Stimulated activated memory B cell treated with anti-CD40 and anti-IgM and Interleukin-4, amounts not matched to agents 10 μg/mL and 1 μg/mL and 100 μg/mL, for 72 hours (primary cell): ENCODE measurements at regions not wholly inside any gene's neighbourhood (a gene's known extent, or its start where the extent isn't known, plus 50 kb on each side); places are given as distances from the start of the nearest gene placed in this dataset.

Experiments used
- ATAC-seq: fragments of 150-1000 bp; cut with Tn5 transposase; 2 replicates; pipeline ENCODE4 v1.10.0; 2021
- H3K27ac Mint-ChIP-seq: one replicate; pipeline ENCODE4 v1.8.0; 2022; ENCODE audit warnings: mild to moderate bottlenecking, mixed read lengths
- H3K27me3 Mint-ChIP-seq: one replicate; pipeline ENCODE4 v1.8.0; 2022; ENCODE audit warnings: mixed read lengths
- H3K36me3 Mint-ChIP-seq: one replicate; pipeline ENCODE4 v1.8.0; 2022; ENCODE audit warnings: mixed read lengths
- H3K4me1 Mint-ChIP-seq: one replicate; pipeline ENCODE4 v1.8.0; 2022; ENCODE audit warnings: mixed read lengths
- H3K4me3 Mint-ChIP-seq: one replicate; pipeline ENCODE4 v1.8.0; 2022; ENCODE audit warnings: mild to moderate bottlenecking, moderate library complexity, mixed read lengths
- H3K9me3 Mint-ChIP-seq: one replicate; pipeline ENCODE4 v1.8.0; 2022; ENCODE audit warnings: mixed read lengths

GRCh38 chr4:14299166-14299565 is 671.6 kb upstream of the BOD1L1 start:
- ATAC-seq: no peak
- Mint-ChIP-seq H3K4me1 (no peaks in the 10 kb centered on the region), H3K9me3 (no peaks in the 10 kb centered on the region), H3K4me3 (no peak overlapping the region), H3K36me3 (no peaks in the 10 kb centered on the region), H3K27me3 (no peaks in the 10 kb centered on the region), H3K27ac (no peak overlapping the region)

- Mint-ChIP-seq H3K4me3 (no peak overlapping the region), H3K4me1 (peaks cover 11% of the 10 kb centered on the region), H3K27ac (no peak overlapping the region), H3K27me3 (no peaks in the 10 kb centered on the region), H3K36me3 (no peaks in the 10 kb centered on the region), H3K9me3 (no peaks in the 10 kb centered on the region)
- ATAC-seq: no peak
Observed at GRCh38 chr4:14302021-14302420, 674.5 kb upstream of the BOD1L1 start.

- Mint-ChIP-seq H3K4me1 (peaks cover 11% of the 10 kb centered on the region), H3K9me3 (peaks cover 2% of the 10 kb centered on the region), H3K27ac (peak overlapping the region; percentile 53), H3K4me3 (no peak overlapping the region), H3K36me3 (no peaks in the 10 kb centered on the region), H3K27me3 (no peaks in the 10 kb centered on the region)
- ATAC-seq: no peak
Observed at GRCh38 chr4:14303856-14304255, 676.3 kb upstream of the BOD1L1 start.

GRCh38 chr4:14308229-14308651 is 680.7 kb upstream of the BOD1L1 start:
- Mint-ChIP-seq H3K27me3 (no peaks in the 10 kb centered on the region), H3K4me1 (peaks cover 36% of the 10 kb centered on the region), H3K27ac (no peak overlapping the region), H3K36me3 (no peaks in the 10 kb centered on the region), H3K4me3 (no peak overlapping the region), H3K9me3 (peaks cover 2% of the 10 kb centered on the region)
- no peak for ATAC-seq

- no peaks in the 10 kb centered on the region for H3K36me3 Mint-ChIP-seq
- peaks cover 2% of the 10 kb centered on the region for H3K9me3 Mint-ChIP-seq
- ATAC-seq: no peak
- peaks cover 36% of the 10 kb centered on the region for H3K4me1 Mint-ChIP-seq
- no peak overlapping the region for H3K4me3 Mint-ChIP-seq
- H3K27ac Mint-ChIP-seq: peak overlapping the region; percentile 41
- no peaks in the 10 kb centered on the region for H3K27me3 Mint-ChIP-seq
Observed at GRCh38 chr4:14309431-14309830, 681.9 kb upstream of the BOD1L1 start.

- H3K4me1 Mint-ChIP-seq: peaks cover 31% of the 10 kb centered on the region
- no peaks in the 10 kb centered on the region for H3K27me3 Mint-ChIP-seq
- H3K4me3 Mint-ChIP-seq: no peak overlapping the region
- ATAC-seq: no peak
- H3K36me3 Mint-ChIP-seq: no peaks in the 10 kb centered on the region
- peaks cover 3% of the 10 kb centered on the region for H3K9me3 Mint-ChIP-seq
- no peak overlapping the region for H3K27ac Mint-ChIP-seq
Observed at GRCh38 chr4:14313757-14314156, 686.2 kb upstream of the BOD1L1 start.

- Mint-ChIP-seq H3K36me3 (no peaks in the 10 kb centered on the region), H3K4me1 (peaks cover 26% of the 10 kb centered on the region), H3K27me3 (no peaks in the 10 kb centered on the region), H3K27ac (no peak overlapping the region), H3K9me3 (peaks cover 3% of the 10 kb centered on the region), H3K4me3 (no peak overlapping the region)
- ATAC-seq: no peak
Observed at GRCh38 chr4:14315129-14315528, 687.2 kb upstream of the CPEB2 start.

- Mint-ChIP-seq H3K4me1 (peaks cover 20% of the 10 kb centered on the region), H3K27ac (no peak overlapping the region), H3K27me3 (no peaks in the 10 kb centered on the region), H3K4me3 (no peak overlapping the region), H3K36me3 (no peaks in the 10 kb centered on the region), H3K9me3 (peaks cover 3% of the 10 kb centered on the region)
- no peak for ATAC-seq
Observed at GRCh38 chr4:14317351-14317750, 684.9 kb upstream of the CPEB2 start.

- Mint-ChIP-seq H3K27ac (no peak overlapping the region), H3K4me1 (peaks cover 12% of the 10 kb centered on the region), H3K9me3 (peaks cover 3% of the 10 kb centered on the region), H3K36me3 (no peaks in the 10 kb centered on the region), H3K27me3 (no peaks in the 10 kb centered on the region), H3K4me3 (no peak overlapping the region)
- ATAC-seq: no peak
Observed at GRCh38 chr4:14318671-14319070, 683.6 kb upstream of the CPEB2 start.

GRCh38 chr4:14321723-14322122 is 680.6 kb upstream of the CPEB2 start:
- no peak for ATAC-seq
- Mint-ChIP-seq H3K27me3 (no peaks in the 10 kb centered on the region), H3K36me3 (no peaks in the 10 kb centered on the region), H3K9me3 (peaks cover 3% of the 10 kb centered on the region), H3K4me1 (peaks cover 7% of the 10 kb centered on the region), H3K27ac (no peak overlapping the region), H3K4me3 (no peak overlapping the region)

- no peaks in the 10 kb centered on the region for H3K36me3 Mint-ChIP-seq
- no peak for ATAC-seq
- no peak overlapping the region for H3K4me3 Mint-ChIP-seq
- H3K27ac Mint-ChIP-seq: no peak overlapping the region
- H3K9me3 Mint-ChIP-seq: no peaks in the 10 kb centered on the region
- peaks cover 7% of the 10 kb centered on the region for H3K4me1 Mint-ChIP-seq
- no peaks in the 10 kb centered on the region for H3K27me3 Mint-ChIP-seq
Observed at GRCh38 chr4:14323191-14323590, 679.1 kb upstream of the CPEB2 start.

GRCh38 chr4:14329228-14329627 is 673.1 kb upstream of the CPEB2 start:
- ATAC-seq: no peak
- Mint-ChIP-seq H3K27ac (no peak overlapping the region), H3K9me3 (no peaks in the 10 kb centered on the region), H3K4me1 (no peaks in the 10 kb centered on the region), H3K4me3 (no peak overlapping the region), H3K36me3 (no peaks in the 10 kb centered on the region), H3K27me3 (no peaks in the 10 kb centered on the region)

GRCh38 chr4:14333616-14334015 is 668.7 kb upstream of the CPEB2 start:
- ATAC-seq: no peak
- Mint-ChIP-seq H3K27me3 (no peaks in the 10 kb centered on the region), H3K4me1 (peaks cover 4% of the 10 kb centered on the region), H3K9me3 (peaks cover 2% of the 10 kb centered on the region), H3K27ac (no peak overlapping the region), H3K4me3 (no peak overlapping the region), H3K36me3 (no peaks in the 10 kb centered on the region)

GRCh38 chr4:14334166-14334565 is 668.1 kb upstream of the CPEB2 start:
- Mint-ChIP-seq H3K4me3 (no peak overlapping the region), H3K27me3 (no peaks in the 10 kb centered on the region), H3K9me3 (peaks cover 2% of the 10 kb centered on the region), H3K36me3 (no peaks in the 10 kb centered on the region), H3K27ac (no peak overlapping the region), H3K4me1 (peaks cover 9% of the 10 kb centered on the region)
- ATAC-seq: no peak

- no peak overlapping the region for H3K4me3 Mint-ChIP-seq
- H3K27me3 Mint-ChIP-seq: no peaks in the 10 kb centered on the region
- H3K36me3 Mint-ChIP-seq: no peaks in the 10 kb centered on the region
- no peak overlapping the region for H3K27ac Mint-ChIP-seq
- peaks cover 20% of the 10 kb centered on the region for H3K4me1 Mint-ChIP-seq
- ATAC-seq: no peak
- peaks cover 2% of the 10 kb centered on the region for H3K9me3 Mint-ChIP-seq
Observed at GRCh38 chr4:14335872-14336271, 666.4 kb upstream of the CPEB2 start.

GRCh38 chr4:14336656-14337055 is 665.6 kb upstream of the CPEB2 start:
- Mint-ChIP-seq H3K4me1 (peaks cover 20% of the 10 kb centered on the region), H3K36me3 (no peaks in the 10 kb centered on the region), H3K27me3 (no peaks in the 10 kb centered on the region), H3K27ac (no peak overlapping the region), H3K4me3 (no peak overlapping the region), H3K9me3 (peaks cover 2% of the 10 kb centered on the region)
- ATAC-seq: no peak
